H9 (cell line): ENCODE measurements at regions not wholly inside any gene's neighbourhood (a gene's known extent, or its start where the extent isn't known, plus 50 kb on each side); places are given as distances from the start of the nearest gene placed in this dataset.

Source experiments
- DNase-seq: peaks from one replicate; pipeline ENCODE4 v3.0.0-alpha.2; 2017
- H2AFZ ChIP-seq: one replicate; pipeline ENCODE4 v1.6.1; 2013; ENCODE audit warnings: mild to moderate bottlenecking, low read length, control low read depth, moderate library complexity
- H2AK5ac ChIP-seq: 2 replicates; pipeline ENCODE4 v1.6.1; 2013; ENCODE audit warnings: low read length, control low read depth, mixed read lengths; ENCODE audit not compliant: insufficient read length
- H2BK120ac ChIP-seq: one replicate; pipeline ENCODE4 v1.6.1; 2013; ENCODE audit warnings: low read depth, mild to moderate bottlenecking, low read length, control low read depth, inconsistent platforms; ENCODE audit not compliant: poor library complexity, severe bottlenecking
- H2BK12ac ChIP-seq: 2 replicates; pipeline ENCODE4 v1.6.1; 2013; ENCODE audit warnings: low read length, control low read depth, mixed read lengths, low read depth; ENCODE audit not compliant: insufficient read length
- H2BK15ac ChIP-seq: 2 replicates; pipeline ENCODE4 v1.6.1; 2013; ENCODE audit warnings: low read depth, low read length, control low read depth
- H2BK20ac ChIP-seq: one replicate; pipeline ENCODE4 v1.6.1; 2013; ENCODE audit warnings: low read depth, mild to moderate bottlenecking, low read length, control low read depth, inconsistent platforms; ENCODE audit not compliant: poor library complexity, severe bottlenecking
- H2BK5ac ChIP-seq: 2 replicates; pipeline ENCODE4 v1.6.1; 2013; ENCODE audit warnings: low read length, control low read depth, mixed read lengths; ENCODE audit not compliant: insufficient read length
- H3K14ac ChIP-seq: 2 replicates; pipeline ENCODE4 v1.6.1; 2013; ENCODE audit warnings: low read length, control low read depth; ENCODE audit not compliant: insufficient read depth
- H3K18ac ChIP-seq: 2 replicates; pipeline ENCODE4 v1.6.1; 2013; ENCODE audit warnings: low read depth, mild to moderate bottlenecking, mixed read lengths, low read length, control low read depth; ENCODE audit not compliant: insufficient read length
- H3K23ac ChIP-seq: 2 replicates; pipeline ENCODE4 v1.6.1; 2013; ENCODE audit warnings: low read length, control low read depth, mixed read lengths, low read depth; ENCODE audit not compliant: insufficient read length
- H3K23me2 ChIP-seq: 2 replicates; pipeline ENCODE4 v1.6.1; 2013; ENCODE audit warnings: low read depth, mild to moderate bottlenecking, mixed read lengths, low read length, control low read depth; ENCODE audit not compliant: insufficient read length, poor library complexity, severe bottlenecking
- H3K27ac ChIP-seq: 2 replicates; pipeline ENCODE4 v1.5.1; 2013; ENCODE audit warnings: low read length, control low read depth, mixed read lengths, low read depth; ENCODE audit not compliant: insufficient read length
- H3K27me3 ChIP-seq: 2 replicates; pipeline ENCODE4 v1.6.1; 2013; ENCODE audit warnings: low read length, control low read depth, inconsistent platforms; ENCODE audit not compliant: insufficient read depth
- H3K4ac ChIP-seq: 2 replicates; pipeline ENCODE4 v1.6.1; 2013; ENCODE audit warnings: low read depth, mild to moderate bottlenecking, control low read depth, inconsistent platforms, low read length, moderate library complexity
- H3K4me1 ChIP-seq: 2 replicates; pipeline ENCODE4 v1.6.1; 2013; ENCODE audit warnings: low read length, control low read depth, inconsistent platforms; ENCODE audit not compliant: insufficient read depth
- H3K4me2 ChIP-seq: 2 replicates; pipeline ENCODE4 v1.6.1; 2013; ENCODE audit warnings: low read length, control low read depth, mixed read lengths; ENCODE audit not compliant: insufficient read length, insufficient read depth
- H3K56ac ChIP-seq: 2 replicates; pipeline ENCODE4 v1.6.1; 2013; ENCODE audit warnings: low read depth, mild to moderate bottlenecking, mixed read lengths, low read length, control low read depth; ENCODE audit not compliant: insufficient read length
- H3K79me1 ChIP-seq: 2 replicates; pipeline ENCODE4 v1.6.1; 2013; ENCODE audit warnings: low read depth, mild to moderate bottlenecking, moderate library complexity, low read length, control low read depth, inconsistent platforms; ENCODE audit not compliant: insufficient read depth, poor library complexity, severe bottlenecking
- H3K79me2 ChIP-seq: 2 replicates; pipeline ENCODE4 v1.6.1; 2013; ENCODE audit warnings: low read length, control low read depth, inconsistent platforms; ENCODE audit not compliant: insufficient read depth
- H3K9ac ChIP-seq: 2 replicates; pipeline ENCODE4 v1.6.1; 2013; ENCODE audit warnings: low read length, control low read depth, mixed read lengths; ENCODE audit not compliant: insufficient read length; ENCODE audit errors: extremely low read depth
- H3K9me3 ChIP-seq: one replicate; pipeline ENCODE4 v1.6.1; 2013; ENCODE audit warnings: low read depth, low read length, inconsistent platforms; ENCODE audit not compliant: control insufficient read depth
- H3T11ph ChIP-seq: one replicate; pipeline ENCODE4 v1.6.1; 2013; ENCODE audit warnings: mild to moderate bottlenecking, low read length, control low read depth, inconsistent platforms
- H4K20me1 ChIP-seq: one replicate; pipeline ENCODE4 v1.6.1; 2013; ENCODE audit not compliant: control insufficient read depth, insufficient read length, insufficient read depth
- H4K5ac ChIP-seq: 2 replicates; pipeline ENCODE4 v1.6.1; 2013; ENCODE audit warnings: low read depth, mild to moderate bottlenecking, mixed read lengths, low read length, control low read depth; ENCODE audit not compliant: insufficient read length
- H4K8ac ChIP-seq: replicated peaks from 2 replicates; pipeline ENCODE4 v1.6.1; 2013; ENCODE audit warnings: low read length, control low read depth, mixed read lengths, low read depth; ENCODE audit not compliant: insufficient read length
- H4K91ac ChIP-seq: 2 replicates; pipeline ENCODE4 v1.6.1; 2013; ENCODE audit warnings: low read depth, mild to moderate bottlenecking, moderate library complexity, mixed read lengths, low read length, control low read depth; ENCODE audit not compliant: insufficient read length
- H3K27ac Mint-ChIP-seq, 3 experiments: 2 replicates in 2 of 3; 3 replicates in 1 of 3; pipeline ENCODE4 v1.8.0; 2020 to 2021; ENCODE audit warnings: mixed read lengths in 3 of 3, mild to moderate bottlenecking in 1 of 3, moderate library complexity in 1 of 3
- H3K27me3 Mint-ChIP-seq: 2 replicates; pipeline ENCODE4 v1.8.0; 2021; ENCODE audit warnings: low read depth, mild to moderate bottlenecking, moderate library complexity, mixed read lengths
- H3K36me3 Mint-ChIP-seq, 3 experiments: 2 replicates in 2 of 3; 3 replicates in 1 of 3; pipeline ENCODE4 v1.8.0; 2020 to 2021; ENCODE audit warnings: low read depth in 3 of 3, mixed read lengths in 3 of 3; ENCODE audit not compliant: insufficient read depth in 1 of 3
- H3K4me1 Mint-ChIP-seq, 2 experiments: 2 replicates each; pipeline ENCODE4 v1.8.0; 2020; ENCODE audit warnings: mixed read lengths in 2 of 2
- H3K4me3 Mint-ChIP-seq, 2 experiments: 2 replicates in 1 of 2; 3 replicates in 1 of 2; pipeline ENCODE4 v1.8.0; 2020 to 2021; ENCODE audit warnings: mild to moderate bottlenecking in 2 of 2, mixed read lengths in 2 of 2, moderate library complexity in 1 of 2
- H3K9me3 Mint-ChIP-seq, 2 experiments: 2 replicates in 1 of 2; 3 replicates in 1 of 2; pipeline ENCODE4 v1.8.0; 2020; ENCODE audit warnings: mild to moderate bottlenecking in 2 of 2, mixed read lengths in 2 of 2, moderate library complexity in 1 of 2
- CTCF ChIP-seq: fragments of 200-600 bp; sonication (generic); conservative IDR thresholded peaks from 3 replicates; pipeline ENCODE4 v1.8.0; 2021; ENCODE audit warnings: antibody characterized with exemption, mild to moderate bottlenecking

GRCh38 chr13:105874814-105875213 lies 660.6 kb downstream of the EFNB2 start:
- Histone ChIP-seq H2AFZ (no peak overlapping the region), H3K18ac (no peak overlapping the region), H3K4ac (no peak overlapping the region), H3K27ac (no peak overlapping the region), H3K79me2 (no peaks in the 10 kb centered on the region), H3K79me1 (no peaks in the 10 kb centered on the region), H3K23ac (no peak overlapping the region), H2BK5ac (no peak overlapping the region), H3K4me1 (no peaks in the 10 kb centered on the region), H3K14ac (no peak overlapping the region), H2BK20ac (no peak overlapping the region), H4K8ac (no peak overlapping the region), H4K20me1 (no peaks in the 10 kb centered on the region), H4K5ac (no peak overlapping the region), H3K27me3 (no peaks in the 10 kb centered on the region), H2BK12ac (no peak overlapping the region), H3K23me2 (no peaks in the 10 kb centered on the region), H3K56ac (no peak overlapping the region), H3K4me2 (no peak overlapping the region), H3T11ph (no peak overlapping the region), H2BK15ac (no peak overlapping the region), H2BK120ac (no peak overlapping the region), H3K9ac (no peak overlapping the region), H2AK5ac (no peak overlapping the region), H4K91ac (no peak overlapping the region), H3K9me3 (no peaks in the 10 kb centered on the region)
- Mint-ChIP-seq H3K9me3 (no peaks in the 10 kb centered on the region), H3K4me1 (0 out of 4 replicates have a peak, but pooled peaks cover 0 to 3% of the 10 kb centered on the region in 2 experiments), H3K27ac (no peak overlapping the region), H3K4me3 (no peak overlapping the region), H3K36me3 (no peaks in the 10 kb centered on the region), H3K27me3 (no peaks in the 10 kb centered on the region)
- no peak for DNase-seq
- no peak for TF ChIP-seq CTCF
